NCI-H146 treated with DMSO at 0.1 percent for 48 hours (cell line): ENCODE measurements at regions not wholly inside any gene's neighbourhood (a gene's known extent, or its start where the extent isn't known, plus 50 kb on each side); places are given as distances from the start of the nearest gene placed in this dataset.

Source experiments
- DNase-seq: peaks from one replicate; lab custom pipeline; 2025; ENCODE audit not compliant: unreplicated experiment; lab: John Stamatoyannopoulos, UW

- DNase-seq = no peak
These were observed 609.9 kb downstream of the INSC start for GRCh38 chr11:15724601-15725000.

GRCh38 chr11:15725246-15725645 lies 610.5 kb downstream of the INSC start:
- DNase-seq = no peak

GRCh38 chr11:15726221-15726746 lies 611.6 kb downstream of the INSC start:
- no peak for DNase-seq

- DNase-seq = no peak
These were observed 612.3 kb downstream of the INSC start for GRCh38 chr11:15726893-15727519.

- no peak for DNase-seq
These were observed 612.8 kb downstream of the INSC start for GRCh38 chr11:15727520-15727914.

- no peak for DNase-seq
These were observed 613.5 kb downstream of the INSC start for GRCh38 chr11:15728207-15728606.

- DNase-seq = no peak
These were observed 615.7 kb downstream of the INSC start for GRCh38 chr11:15730263-15730994.

- no peak for DNase-seq
These were observed 616.3 kb downstream of the INSC start for GRCh38 chr11:15730995-15731385.

GRCh38 chr11:15735706-15736105 lies 620.6 kb downstream of the SOX6 start:
- DNase-seq = no peak

GRCh38 chr11:15737320-15737719 lies 619.0 kb downstream of the SOX6 start:
- no peak for DNase-seq

GRCh38 chr11:15738931-15739330 lies 617.4 kb downstream of the SOX6 start:
- no peak for DNase-seq

GRCh38 chr11:15742626-15743519 lies 613.5 kb downstream of the SOX6 start:
- no peak for DNase-seq

- DNase-seq = no peak
These were observed 611.7 kb downstream of the SOX6 start for GRCh38 chr11:15744693-15745092.

- no peak for DNase-seq
These were observed 611.1 kb downstream of the SOX6 start for GRCh38 chr11:15745266-15745665.

GRCh38 chr11:15747671-15748070 lies 608.7 kb downstream of the SOX6 start:
- DNase-seq = no peak

GRCh38 chr11:15748132-15748531 lies 608.2 kb downstream of the SOX6 start:
- no peak for DNase-seq

GRCh38 chr11:15748741-15749140 lies 607.6 kb downstream of the SOX6 start:
- DNase-seq = no peak

- DNase-seq = no peak
These were observed 605.6 kb downstream of the SOX6 start for GRCh38 chr11:15750535-15751308.

- no peak for DNase-seq
These were observed 602.1 kb downstream of the SOX6 start for GRCh38 chr11:15754221-15754620.

- no peak for DNase-seq
These were observed 599.2 kb downstream of the SOX6 start for GRCh38 chr11:15757048-15757698.
